Stimulated activated CD8-positive, alpha-beta memory T cell treated with anti-CD3 and anti-CD28 coated beads, Interleukin-7, amount 100 ng/mL, for 48 hours (primary cell): ENCODE measurements at regions not wholly inside any gene's neighbourhood (a gene's known extent, or its start where the extent isn't known, plus 50 kb on each side); places are given as distances from the start of the nearest gene placed in this dataset.
"Not testable (repeated sequence)": the region's sequence is repeated elsewhere in the genome, so short reads cannot be mapped to it uniquely, and the experiment has no call there.

Source experiments
- DNase-seq, 2 donors: peaks; one replicate each; pipeline ENCODE4 v3.0.0-alpha.2; 2020; ENCODE audit warnings: low read depth in 1 of 2; ENCODE audit errors: extremely low read depth in 1 of 2

DNA sequence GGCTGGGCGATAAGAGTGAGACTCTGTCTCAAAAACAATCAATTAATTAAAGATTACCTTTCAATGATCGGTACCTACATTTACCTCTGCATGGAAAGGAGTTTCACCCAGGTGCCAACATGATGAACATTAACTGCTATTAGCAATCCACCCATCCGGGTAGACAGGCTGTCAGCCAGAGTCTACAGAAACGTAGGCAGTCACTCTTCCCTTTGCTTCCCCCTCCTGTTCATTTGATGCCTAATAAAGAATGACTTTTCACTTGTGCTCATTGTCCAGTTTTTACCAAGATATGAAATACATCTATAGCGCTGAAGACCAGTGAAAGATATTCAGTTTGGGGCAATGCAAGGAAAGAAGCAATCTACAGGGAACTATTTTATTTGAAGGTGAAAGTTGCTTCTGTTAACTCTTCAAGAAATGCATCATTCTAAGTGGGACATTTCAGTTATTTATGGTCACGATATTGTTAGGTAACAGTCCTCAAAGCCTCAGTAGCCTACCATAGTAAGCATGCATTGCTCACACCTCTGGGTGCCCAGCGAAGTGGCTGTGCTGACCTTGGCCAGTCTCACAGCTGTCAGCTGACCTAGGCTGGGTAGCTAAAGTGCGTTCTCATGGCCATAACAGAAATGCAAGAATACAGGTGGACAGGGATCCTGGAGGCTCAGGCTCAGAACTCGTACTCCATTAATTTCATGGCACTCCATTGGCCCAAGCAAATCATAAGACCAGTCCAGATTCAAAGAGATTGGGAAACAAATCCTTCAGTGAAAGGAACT is 87.2 kb upstream of the DMRT1 start:
- DNase-seq: no peak

DNA sequence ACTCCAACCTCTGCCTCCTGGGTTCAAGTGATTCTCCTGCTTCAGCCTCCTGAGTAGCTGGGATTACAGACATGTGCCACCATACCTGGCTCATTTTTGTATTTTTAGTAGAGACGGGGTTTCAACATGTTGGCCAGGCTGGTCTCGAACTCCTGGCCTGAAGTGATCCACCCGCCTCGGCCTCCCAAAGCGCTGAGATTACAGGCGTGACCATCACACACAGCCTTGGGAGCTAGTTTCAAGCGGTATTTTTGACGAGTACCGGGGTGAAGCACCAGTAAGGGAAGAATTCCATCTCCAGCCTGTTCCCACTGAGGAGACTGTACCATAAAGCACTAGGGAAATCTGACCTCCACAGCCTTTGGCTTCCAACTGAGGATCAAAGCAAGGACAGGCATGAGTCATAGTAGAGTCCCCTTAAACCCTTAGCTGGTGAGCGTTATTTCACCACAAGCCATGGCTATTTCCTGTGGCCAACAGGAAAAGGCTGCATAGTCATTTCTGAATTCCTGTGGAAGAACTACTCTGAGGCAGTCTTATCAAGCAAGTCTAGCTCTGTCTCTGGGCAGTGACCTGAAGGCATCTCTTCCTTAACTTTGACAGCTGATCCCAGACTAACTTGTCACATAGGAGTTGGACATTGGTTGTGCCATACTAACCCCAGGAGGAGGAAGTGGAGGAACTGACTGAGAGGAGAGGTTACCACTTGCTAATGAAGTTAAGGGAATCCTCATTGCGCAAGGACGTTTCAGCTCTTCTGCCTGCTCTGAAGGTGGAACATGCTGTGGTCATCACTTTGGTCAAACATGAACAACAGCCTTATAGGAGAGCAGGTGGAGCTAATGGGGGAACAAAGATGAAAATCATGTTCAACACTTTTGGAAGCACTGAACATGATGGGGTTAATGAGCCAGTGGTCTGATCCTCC is 85.8 kb upstream of the DMRT1 start:
- no peak for DNase-seq

- DNase-seq: no peak
Observed at GRCh38 chr9:757246-757881, 84.1 kb upstream of the DMRT1 start.

GRCh38 chr9:758146-758545 is 83.4 kb upstream of the DMRT1 start:
- no peak for DNase-seq

GRCh38 chr9:759541-759940 is 82.0 kb upstream of the DMRT1 start:
- DNase-seq: no peak

- no peak for DNase-seq
Observed at GRCh38 chr9:759983-760736, 81.3 kb upstream of the DMRT1 start.

DNA sequence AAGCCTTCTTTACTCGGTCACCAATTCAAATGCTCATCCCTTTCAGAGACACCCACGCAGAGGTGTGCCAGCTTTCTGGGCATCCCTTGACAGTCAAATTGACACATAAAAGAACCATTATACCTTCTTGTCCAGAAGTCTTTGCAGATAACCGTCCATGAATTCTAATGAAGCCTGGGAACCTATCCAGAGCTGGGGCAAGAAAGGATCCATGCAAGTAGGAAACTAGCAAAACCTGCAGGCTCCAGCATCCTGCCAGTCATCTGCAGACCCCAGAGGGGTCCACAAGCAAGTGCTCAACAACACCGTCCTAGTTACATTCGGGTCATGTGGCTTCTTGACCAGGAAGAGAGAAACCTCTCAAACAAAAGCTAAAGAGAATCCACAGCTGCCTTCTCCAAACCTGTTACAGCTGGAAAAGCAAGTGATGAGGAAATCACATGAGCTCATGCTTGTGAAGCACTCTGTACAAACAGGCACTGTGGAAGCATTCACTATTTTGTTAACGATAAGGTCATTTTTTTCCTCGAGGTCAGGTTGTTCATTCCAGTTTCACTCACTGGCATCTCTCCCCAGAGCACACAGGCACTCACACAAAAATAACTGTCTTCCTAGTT is 80.2 kb upstream of the DMRT1 start:
- DNase-seq: no peak

DNA sequence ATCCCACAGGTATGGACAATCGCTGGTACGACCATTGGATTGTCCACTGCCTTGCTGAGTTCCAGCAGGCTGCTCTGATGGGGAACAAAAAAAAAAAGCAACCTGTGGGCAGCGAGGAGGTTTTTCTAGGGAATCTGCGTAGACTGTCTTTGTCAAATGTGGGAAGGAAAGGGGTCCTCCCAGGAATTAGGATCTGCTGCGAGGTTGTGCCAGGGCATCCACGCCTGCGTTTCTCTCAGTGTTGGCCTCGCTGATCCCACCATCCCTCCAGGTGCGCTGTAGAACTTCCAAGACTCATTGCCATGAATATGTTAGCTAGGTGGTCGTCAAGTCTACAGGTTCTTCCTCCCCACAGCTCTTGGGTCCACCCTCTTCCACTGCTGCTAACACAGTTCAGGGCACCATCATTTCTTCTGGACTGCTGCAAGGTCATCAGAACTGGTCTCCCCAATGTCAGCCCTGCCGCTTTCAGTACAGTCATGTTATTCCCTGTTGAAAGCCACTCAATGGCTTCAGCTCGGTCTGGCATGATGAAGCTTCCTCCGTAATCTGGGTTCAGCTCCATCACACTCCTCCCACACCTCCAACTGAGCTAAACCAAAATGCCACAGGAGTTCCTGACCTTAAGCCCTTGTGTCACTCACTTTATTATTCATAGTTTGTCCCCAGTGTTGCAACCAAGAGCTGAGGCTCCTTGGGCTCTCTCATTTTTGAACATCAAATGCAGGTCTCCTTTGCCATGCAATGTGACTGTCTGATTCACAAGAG is 79.5 kb upstream of the DMRT1 start:
- no peak for DNase-seq

DNA sequence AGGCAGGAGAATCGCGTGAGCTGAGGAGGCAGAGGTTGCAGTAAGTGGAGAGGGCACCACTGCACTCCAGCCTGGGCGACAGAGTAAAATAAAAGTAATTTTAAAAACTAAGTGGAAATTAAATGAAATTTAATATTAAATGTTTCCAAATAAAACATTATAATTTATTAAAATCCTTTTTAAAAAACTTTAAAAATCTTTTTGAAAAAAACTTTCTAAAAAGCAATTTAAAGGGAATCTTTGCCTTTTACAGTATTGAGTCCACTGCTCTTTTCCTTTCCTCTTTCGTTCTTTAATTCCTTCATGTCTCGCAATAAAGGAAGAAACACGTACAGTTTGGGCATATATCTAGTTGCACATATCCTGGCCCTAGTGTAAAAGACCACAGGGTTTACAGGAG is 77.8 kb upstream of the DMRT1 start:
- no peak for DNase-seq

DNA sequence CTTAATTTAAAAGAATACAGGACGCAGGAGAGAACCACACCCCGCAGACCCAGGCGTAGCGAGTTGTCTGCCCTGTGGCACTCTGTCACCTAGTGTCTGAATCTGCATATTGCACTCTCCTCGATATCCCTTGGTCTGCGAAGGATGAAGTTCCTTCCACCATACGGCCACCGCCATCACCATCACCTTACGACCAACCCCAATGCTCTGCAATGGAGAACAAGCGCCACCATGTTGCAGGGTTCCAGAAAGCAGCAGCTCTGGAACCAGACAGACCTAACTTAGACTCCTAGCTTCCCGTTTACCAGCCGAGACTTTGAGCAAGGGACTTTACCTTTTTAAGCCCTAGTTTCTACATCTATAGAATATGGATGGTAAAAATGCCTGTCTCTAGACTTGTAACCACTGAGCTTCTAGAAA is 77.4 kb upstream of the DMRT1 start:
- peak in 1 of 2 donors; percentile 9 for DNase-seq

DNA sequence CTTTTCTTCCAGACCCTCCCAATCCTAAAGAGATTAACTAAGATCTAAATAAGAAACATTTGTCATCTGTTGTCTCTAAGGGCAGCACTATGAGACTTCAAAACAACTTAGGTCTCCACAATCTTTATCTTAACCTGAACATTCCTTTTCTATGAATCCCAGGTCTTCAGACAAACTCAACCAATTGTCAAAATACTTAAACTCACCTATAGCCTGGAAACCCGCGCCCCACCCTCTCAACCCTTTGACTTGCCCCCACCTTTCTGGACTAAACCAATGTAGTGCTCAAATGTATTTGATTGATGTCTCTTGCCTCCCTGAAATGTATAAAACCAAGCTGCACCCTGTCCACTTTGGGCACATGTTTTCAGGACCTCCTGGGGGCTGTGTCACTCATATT is 76.5 kb upstream of the DMRT1 start:
- DNase-seq: no peak

DNA sequence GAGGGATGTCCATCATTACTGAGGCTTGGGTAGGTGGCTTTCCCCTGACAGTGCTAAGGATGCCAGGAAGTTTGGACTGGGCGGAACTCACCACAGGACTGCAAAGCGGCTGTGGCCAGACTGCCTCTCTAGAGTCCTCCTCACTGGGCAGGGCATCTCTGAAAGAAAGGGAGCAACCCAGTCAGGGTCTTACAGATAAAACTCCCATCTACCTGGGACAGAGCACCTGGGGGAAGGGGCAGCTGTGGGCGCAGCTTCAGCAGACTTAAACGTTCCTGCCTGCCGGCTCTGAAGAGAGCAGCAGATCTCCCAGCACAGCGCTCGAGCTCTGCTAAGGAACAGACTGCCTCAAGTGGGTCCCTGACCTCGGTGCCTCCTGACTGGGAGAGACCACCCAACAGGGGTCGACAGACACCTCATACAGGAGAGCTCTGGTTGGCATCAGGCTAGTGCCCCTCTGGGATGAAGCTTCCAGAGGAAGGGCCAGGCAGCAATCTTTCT is 74.4 kb upstream of the DMRT1 start:
- not testable (repeated sequence) for DNase-seq

DNA sequence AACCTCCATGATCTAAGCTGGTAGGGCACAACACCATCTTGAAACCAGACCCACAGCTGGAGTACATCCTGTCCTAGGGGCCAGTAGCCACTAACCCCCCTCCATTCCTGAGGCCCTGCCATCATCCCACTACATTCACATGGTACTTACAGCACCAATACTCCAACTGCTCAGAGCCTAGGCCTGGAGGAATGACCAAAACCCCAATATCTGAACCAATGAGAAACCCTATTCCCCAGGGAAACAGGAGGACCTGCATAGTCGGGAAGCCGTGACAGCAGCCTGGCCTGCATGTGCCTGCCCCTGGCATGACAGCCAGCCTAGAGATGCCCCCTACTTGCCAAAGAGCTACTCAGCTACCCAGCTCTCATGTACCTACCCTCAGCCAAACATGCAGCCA is 65.4 kb upstream of the DMRT1 start:
- no peak for DNase-seq

DNA sequence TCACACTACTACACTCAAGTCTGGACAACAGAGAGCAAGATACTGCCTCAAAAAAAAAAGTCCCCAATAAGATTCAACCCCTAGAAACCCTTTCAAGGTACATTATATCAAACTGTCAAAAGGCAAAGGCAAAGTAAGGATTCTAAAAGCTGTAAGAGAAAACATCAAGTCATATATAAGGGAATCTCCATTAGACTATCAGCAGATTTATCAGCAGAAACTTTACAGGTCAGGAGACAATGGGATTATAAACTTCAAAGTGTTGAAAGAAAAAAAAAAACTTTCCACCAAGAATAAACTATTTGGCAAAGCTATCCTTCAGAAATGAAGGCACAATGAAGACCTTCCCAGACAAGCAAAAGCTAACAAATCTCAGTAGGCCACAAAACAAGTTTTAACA is 63.5 kb upstream of the DMRT1 start:
- DNase-seq: no peak

DNA sequence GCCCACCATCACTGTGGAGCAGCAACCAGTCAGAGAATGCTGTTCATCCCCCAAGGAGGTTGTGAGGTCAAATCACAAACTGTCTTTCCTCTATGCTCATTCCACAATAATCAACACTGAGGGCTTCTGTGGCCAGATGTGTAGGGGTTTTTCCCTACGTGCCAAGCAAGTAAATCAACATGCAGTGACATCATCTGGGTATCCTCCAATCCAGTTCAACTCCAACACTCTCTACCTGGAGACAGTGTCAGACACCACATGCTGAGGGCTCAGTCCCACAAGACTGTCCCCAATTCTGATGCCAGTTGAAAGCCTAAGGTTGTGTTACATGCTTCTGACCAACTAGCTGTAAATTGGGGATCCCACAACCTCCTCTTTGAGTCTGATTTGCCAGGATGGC is 57.3 kb upstream of the DMRT1 start:
- no peak for DNase-seq

- no peak for DNase-seq
Observed at GRCh38 chr9:784916-785315, 56.6 kb upstream of the DMRT1 start.

- no peak for DNase-seq
Observed at GRCh38 chr9:785997-786396, 55.5 kb upstream of the DMRT1 start.

DNA sequence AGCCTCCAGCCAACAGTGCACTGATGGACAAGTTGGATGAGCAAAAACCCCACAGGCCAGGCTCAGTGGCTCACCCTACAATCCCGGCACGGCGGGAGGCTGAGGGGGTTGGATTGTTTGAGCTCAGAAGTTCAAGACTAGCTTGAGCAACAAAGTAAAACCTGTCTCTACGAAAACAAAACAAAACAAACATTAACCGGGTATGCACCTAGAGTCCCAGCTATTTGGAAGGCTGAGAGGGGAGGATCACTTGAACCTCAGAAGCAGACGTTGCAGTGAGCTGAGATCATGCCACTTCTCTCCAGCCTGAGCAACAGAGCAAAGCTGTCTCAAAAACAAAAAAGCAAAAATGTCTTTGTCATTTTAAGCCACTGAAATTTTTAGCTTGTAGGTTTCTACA is 55.1 kb upstream of the DMRT1 start:
- DNase-seq: no peak

- DNase-seq: no peak
Observed at GRCh38 chr9:788777-789176, 52.7 kb upstream of the DMRT1 start.
